ENCODE measurements at regions not wholly inside any gene's neighbourhood (a gene's known extent, or its start where the extent isn't known, plus 50 kb on each side); places are given as distances from the start of the nearest gene placed in this dataset.
A peak's percentile ranks its signal among the peaks of the same experiment; 100 is the strongest.
"Not testable (repeated sequence)": the region's sequence is repeated elsewhere in the genome, so short reads cannot be mapped to it uniquely, and the experiment has no call there.

DNA sequence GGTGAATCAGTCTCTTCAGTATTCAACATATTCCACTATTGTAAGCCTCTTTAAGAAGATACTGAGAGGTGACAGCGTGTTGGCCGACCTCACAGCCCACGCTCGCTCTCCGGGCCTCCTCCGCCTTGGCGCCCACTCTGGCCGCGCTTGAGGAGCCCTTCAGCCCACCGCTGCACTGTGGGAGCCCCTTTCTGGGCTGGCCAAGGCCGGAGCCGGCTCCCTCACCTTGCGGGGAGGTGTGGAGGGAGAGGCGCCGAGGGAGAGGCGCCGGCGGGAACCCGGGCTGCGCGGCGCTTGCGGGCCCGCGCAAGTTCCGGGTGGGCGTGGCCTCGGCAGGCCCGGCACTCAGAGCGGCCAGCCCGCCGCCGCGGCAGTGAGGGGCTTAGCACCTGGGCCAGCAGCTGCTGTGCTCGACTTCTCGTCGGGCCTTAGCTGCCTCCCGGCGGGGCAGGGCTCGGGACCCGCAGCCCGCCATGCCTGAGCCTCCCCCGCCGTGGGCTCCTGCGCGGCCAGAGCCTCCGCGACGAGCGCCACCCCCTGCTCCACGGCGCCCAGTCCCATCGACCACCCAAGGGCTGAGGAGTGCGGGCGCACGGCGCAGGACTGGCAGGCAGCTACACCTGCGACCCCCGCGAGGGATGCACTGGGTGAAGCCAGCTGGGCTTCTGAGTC, 306.4 kb downstream of the SEMA3D start:
- FAIRE-seq; DNase-seq (ENCODE audit: insufficient read length, low spot score): not testable (repeated sequence)

DNA sequence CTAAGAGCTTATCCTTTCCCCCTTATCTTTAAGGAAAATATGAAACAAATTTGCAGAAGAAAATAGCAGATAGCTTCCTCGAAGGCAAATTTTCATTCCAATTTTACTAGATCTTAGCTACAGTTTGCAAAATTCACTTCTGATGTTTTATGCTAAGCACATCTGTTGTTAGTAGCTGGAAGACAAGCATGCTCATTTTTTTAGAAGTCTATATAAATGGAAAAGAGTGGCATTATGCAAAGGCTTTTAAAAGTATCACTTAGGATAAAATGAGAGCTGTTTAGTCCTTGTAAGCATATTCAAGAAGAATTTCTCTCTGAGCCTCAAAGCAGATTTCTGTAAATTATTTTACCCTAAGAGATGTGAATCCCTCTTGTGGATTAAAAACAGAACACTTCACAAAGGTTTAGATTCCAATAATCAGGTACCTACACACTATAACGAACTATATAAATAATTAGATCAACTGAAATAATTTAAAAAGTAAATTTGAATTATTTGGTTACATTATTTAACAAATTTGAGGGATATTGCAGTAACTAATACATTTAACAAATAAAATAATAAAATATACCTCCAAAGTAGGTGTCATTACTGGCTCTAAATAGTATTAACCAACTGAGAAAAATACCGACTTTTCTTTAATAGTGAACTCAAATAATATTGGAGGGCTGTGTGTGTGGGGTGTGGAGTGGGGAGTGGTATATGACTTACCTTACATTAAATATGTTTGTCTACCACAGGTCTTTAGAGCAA, 307.1 kb downstream of the SEMA3D start:
- FAIRE-seq = no peak
- DNase-seq (ENCODE audit: insufficient read length, low spot score) = no peak

DNA sequence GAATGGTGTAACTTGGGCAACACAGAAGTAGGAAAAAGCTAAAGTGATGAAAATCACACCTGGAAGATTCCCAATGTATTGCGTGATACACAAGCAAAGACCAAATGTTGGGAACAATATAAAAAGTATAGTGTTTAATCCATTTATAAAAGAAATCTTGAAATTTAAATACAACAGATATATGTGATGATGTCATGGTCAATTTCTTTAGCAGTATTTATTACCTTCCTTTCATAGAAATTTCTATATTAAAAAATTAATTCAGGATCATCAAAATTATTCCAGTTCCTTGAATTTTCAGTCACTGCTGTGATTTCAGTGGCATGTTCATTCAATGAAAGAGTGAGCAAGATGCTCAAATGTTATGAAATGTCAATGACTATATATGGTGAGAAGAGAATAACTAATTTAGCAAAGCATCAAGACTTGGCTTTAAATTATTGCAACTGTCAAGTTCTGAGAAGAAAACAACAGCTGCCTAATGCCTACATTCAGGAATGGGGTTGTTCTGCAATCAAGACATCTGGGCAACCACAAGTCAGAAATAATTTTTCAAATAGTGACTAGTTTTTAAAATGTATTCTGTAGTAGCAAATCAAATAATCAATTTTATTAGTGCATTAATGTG, 308.8 kb downstream of the SEMA3D start:
- DNase-seq (ENCODE audit: insufficient read length, low spot score) = no peak
- FAIRE-seq = no peak

DNA sequence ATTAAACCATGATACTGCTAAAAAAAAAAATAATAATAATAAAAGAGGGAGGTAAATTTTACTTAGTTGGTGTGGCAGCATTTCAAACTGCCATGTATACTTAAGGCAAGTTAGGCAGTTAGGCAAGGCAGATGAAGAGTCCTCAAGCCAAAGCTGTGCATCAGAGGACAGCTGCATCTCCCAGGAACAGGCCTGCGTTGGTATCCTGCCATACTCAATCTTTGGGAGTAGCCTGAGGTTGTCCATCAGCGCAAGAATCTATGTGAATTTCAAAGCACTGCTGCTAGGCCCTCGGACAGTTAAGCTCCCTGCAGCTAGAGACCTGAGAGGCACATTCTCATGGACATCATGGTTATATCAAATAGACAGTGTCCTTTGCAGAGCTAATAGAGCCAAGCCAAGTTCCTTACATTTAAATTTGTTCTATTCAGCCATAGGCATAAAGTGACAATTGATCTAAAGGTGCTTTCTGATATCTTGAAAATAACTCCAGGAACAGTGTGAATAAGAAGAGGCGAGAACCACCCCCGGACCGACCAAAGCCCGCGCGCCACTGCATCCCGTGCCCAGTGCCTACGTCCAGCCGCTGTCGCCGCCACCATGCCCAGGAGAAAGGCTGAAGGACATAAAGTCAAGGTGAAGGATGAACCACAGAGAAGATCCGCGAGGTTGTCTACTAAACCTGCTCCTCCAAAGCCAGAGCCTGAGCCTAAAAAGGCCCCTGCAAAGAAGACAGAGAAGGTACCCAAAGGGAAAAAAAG, 310.6 kb downstream of the SEMA3D start:
- FAIRE-seq = no peak
- no peak for DNase-seq (ENCODE audit: insufficient read length, low spot score)

DNA sequence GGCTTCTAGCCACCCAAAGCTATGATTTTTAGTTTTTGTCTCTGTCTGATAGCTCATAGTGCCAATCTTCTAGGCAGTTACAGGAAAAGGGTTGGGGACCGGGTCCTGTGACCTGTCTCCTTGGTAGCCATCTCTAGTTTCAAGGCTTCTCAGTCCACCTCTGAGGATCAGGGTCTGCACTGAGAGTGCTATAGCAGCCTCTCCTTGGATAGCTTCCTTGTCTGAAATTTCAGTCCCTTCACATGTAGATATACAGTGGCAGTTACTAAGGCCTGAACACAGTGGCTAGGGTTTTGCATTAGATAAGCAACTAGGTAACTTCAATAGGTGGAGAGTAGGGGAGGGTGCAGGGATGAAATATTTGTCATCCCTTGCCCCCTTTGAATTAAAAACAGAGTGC, 321.3 kb downstream of the SEMA3D start:
- no peak for FAIRE-seq
- no peak for DNase-seq (ENCODE audit: insufficient read length, low spot score)

DNA sequence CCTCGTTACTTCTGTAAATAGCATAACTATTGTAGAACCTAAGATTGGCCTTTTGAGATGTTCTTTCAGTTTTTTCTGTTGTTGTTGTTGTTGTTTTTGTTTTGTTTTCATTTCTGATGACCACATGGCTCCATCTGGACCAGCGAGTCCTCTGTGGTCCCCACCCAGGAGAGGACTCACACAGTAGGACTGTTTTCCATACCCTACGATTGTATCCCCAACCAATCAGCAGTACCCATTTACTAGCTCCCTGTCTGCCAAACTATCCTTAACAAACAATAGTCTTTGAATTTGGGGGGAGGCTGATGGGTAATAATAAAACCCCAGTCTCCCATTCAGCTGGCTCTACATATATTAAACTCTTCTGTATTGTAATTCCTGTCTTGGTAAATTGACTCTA, 329.5 kb downstream of the SEMA3D start:
- DNase-seq (ENCODE audit: insufficient read length, low spot score) (no peak), FAIRE-seq (no peak)

DNA sequence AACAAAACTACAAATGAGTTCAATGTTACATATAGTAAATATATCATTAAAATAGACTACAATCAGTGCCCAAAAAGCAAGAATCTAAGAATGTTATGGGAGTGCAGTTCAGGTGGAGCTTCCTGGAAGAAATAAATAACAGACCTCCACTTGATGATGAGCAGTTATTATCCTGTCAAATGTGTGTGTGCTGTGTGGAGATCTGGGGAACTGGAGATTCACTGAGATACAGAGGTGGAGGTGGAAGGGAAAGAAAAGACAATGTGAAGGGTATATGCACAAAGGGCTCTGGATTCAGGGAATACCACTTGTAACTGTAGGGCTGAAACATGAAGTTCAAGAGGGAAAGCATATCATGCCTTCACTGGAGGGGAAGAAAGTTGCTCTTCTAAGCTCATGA, 331.1 kb downstream of the SEMA3D start:
- FAIRE-seq = no peak
- no peak for DNase-seq (ENCODE audit: insufficient read length, low spot score)

DNA sequence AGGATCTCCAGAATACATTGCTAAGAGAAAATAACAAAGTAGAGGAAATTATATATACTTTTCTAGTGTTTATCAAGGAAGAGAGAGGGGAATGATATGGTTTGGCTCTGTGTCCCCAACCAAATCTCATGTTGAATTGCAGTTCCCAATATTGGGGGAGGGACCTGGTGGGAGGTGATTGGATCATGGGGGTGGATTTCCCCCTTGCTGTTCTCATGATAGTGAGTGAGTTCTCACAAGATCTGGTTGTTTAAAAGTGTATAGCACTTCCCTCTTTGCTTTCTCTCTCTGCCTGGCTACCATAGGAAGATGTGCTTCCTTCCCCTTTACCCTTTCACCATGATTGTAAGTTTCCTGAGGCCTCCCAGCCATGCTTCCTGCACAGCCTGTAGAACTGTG, 337.9 kb downstream of the SEMA3D start:
- not testable (repeated sequence) for FAIRE-seq; DNase-seq (ENCODE audit: insufficient read length, low spot score)

DNA sequence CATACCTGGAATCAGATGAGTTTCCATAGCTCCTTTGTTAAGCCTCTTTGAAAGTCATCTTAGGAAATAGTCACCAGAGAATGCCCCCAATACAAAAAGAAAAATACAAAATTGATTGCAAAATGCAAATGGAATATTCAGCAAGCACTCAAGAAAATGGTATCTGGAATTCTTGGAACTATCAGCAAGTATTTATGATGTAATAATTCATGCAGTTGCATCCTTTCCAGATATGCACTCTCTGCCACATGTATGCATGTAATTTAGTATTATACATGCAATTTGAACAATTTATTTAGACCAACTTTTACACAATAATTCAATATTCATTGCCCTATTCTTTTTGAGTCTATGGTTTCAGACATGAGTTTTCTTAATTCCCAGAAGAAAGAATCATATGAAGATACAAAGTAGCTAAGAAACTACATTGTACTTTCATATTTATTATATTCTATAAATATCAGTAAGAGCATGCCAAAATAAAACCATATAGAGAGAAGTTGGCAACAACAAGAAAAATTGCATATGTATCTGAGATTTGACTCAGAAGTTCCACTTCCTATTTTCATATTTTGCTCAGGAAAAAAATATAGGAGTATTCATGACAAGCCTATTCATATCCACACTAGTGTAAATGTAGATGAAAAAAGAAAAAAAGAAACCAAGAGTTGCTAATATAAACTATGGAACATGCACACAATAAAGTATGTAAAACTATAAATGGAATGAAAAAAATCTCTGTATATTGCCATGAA, 338.5 kb downstream of the SEMA3D start:
- DNase-seq (ENCODE audit: insufficient read length, low spot score) (no peak), FAIRE-seq (no peak)

DNA sequence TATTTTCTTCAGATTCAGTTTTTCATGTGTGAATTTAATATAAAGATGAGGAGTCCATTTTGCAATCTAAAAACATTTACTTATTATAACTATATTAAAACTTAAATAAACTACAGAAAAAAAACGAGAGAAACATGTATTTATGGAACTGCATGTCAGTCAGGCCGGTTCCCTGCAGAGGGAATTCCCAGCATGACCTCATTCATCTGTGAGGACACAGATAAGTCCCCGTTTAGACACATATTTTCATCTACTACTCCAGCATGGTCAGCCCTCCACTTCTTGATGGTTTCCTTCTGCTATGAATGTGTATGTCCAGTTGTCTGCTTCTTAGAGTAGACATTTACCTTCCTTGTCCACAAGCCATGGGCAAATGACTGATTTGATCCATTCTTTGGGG, 339.1 kb downstream of the SEMA3D start:
- FAIRE-seq = no peak
- no peak for DNase-seq (ENCODE audit: insufficient read length, low spot score)

DNA sequence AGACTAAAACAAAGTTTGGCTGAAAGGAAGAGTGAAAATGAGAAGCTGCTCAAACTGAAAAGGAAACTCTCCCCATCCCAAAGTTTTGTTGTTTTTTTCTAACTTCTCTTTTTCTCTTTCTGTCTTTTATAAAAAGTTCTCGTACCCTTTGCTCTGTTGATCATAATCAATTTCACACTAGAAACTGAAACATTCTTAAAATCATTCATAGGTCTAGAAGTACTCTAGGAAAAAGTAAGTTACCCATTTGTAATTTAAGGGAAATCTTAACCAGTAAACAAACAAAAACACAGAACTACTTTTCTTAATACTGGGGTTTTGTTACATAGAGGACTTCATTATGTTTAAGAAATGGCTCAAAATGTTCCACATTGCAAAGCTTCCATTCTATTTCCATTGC, 339.8 kb downstream of the SEMA3D start:
- DNase-seq (ENCODE audit: insufficient read length, low spot score) (no peak), FAIRE-seq (no peak)

DNA sequence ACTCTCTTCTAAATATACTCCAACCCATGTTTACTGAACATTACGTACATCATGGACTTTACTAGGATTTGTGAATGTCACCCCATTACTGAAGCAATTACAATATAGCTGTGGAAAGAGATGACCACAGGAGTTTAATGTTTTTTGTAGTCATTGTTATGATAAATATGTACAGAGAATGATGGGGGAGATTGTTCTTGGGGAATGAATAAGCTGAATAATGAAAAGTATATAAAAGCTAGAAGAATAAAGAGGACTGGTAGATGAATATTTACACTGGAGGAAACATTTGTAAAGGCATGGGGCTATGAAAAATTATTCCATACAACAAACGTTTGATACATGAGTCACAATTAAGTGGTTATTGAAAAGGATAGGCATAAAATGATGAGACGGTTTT, 340.9 kb downstream of the SEMA3D start:
- DNase-seq (ENCODE audit: insufficient read length, low spot score) = no peak
- no peak for FAIRE-seq

DNA sequence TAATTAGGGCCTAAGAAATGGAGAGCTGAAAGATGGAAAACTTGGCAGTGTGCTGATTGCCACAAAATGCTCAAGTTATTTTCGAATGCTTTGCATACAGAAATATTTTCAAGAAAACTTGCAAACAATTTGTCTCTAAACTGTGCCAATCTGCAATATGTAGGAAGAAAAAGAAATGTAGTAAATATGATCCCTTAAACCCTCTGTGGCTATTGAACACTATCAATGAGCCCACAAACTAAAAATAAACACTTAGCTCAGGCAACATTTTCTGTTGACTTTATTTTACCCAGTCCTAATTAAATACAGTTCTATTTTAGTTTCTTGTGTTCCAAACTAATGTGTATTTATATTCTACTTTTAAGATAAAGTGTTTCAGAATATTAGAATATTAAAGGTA, 342.1 kb downstream of the SEMA3D start:
- DNase-seq (ENCODE audit: insufficient read length, low spot score) (no peak), FAIRE-seq (no peak)

DNA sequence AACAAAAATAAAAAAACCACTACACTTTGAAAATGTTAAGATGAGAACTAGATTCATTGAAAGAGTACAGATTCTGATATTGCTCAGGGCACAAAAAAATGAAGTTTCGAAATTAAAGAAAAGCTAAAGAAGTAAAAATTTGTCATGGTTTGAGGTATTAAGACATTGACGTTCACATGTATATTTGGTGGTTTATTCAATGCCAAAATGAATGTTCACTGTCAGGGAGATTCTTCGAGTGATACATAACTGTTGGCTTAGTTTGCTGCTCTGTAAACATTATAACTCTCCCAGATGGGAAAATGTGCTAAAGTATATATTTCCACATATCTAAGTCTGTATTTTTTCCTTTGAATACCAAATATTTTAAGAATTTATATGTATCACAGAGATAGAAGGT, 345.0 kb downstream of the SEMA3D start:
- DNase-seq (ENCODE audit: insufficient read length, low spot score) = no peak
- FAIRE-seq = no peak

DNA sequence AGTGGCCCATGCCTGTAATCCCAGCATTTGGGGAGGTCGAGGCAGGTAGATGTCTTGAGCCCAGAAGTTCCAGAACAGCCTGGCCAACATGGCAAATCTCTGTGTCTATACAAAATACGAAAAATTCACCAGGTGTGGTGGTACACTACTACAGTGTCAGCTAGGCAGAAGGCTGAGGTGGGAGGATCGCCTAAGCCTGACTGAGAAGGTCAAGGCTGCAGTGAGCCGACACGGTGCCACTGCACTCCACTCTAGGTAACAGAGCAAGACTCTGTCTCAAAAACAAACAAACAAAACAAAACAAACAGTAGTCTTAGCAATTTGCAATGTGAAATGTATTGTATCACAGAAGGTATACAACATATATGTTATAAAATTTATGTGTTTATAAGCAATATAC, 348.0 kb downstream of the SEMA3D start:
- no peak for FAIRE-seq

DNA sequence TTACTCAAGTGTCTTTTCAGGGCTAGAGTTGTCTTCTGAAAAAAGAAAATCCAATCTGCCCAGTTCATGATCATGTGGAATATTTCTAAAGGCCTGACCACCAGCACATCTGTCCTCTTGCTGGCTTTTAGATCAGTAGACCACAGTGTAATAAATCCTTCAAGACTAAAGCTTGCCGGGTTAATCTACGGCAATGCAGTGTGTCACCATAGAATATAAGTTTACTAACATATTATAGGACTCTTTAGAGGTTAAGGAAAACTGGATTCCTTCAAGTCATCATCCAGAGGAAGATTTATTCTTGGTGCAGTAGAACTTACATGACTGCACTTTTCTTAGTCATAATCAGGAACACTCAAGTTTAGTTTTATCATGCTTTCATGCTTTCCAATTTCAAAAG, 349.5 kb downstream of the SEMA3D start:
- DNase-seq (ENCODE audit: insufficient read length, low spot score) (peak; percentile 2), FAIRE-seq (no peak)

More for the DNA sequence above, 348.0 kb downstream of the SEMA3D start:
- no peak for DNase-seq (ENCODE audit: insufficient read length, low spot score)

DNA sequence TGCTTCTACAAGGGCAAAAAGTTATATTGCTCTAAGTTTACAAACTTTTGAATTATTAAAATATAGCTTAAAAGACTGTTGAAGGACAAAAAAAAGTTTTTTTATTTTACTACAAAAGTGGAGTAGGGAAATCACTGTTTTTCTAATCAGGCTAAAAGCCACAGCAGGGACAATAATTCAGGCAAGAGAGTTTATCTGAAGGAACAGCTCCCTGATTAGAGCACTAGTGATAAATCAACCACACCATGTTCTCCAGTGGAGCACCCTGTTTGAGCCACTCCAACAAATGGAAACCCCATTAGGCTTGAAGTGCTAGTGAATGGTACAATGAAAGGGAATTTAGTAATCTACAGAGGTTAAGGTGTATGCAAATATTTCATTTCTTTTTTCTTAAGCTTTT, 357.1 kb downstream of the SEMA3D start:
- DNase-seq (ENCODE audit: insufficient read length, low spot score) = no peak
- no peak for FAIRE-seq

DNA sequence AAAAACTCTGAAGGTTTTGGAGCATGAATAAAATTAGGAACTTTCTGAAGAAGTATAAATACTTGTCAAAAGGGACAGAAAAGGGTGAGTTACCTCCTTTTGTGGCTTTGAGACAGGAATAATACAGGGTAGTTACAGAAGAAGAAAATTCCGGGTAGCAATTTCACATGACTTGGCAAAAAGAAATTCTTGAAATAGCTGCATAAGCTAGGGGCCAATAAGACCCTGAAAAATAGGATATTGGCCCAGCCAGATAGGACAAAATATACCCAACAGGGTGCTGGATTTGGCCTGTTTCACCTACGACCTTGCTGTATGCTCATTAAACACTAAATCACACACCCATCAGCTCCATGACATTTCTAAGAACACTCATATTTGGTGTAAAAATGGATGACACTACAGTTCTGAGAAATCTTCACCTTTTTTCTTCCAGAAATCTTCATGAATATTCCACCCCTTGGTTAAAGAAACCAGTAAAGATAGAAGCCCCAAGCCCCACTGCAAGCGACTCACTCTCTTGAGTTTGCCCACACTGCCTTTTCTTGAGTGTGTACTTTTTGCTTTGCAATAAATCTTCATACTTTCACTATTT, 362.7 kb downstream of the SEMA3D start:
- FAIRE-seq (no peak), DNase-seq (ENCODE audit: insufficient read length, low spot score) (no peak)

DNA sequence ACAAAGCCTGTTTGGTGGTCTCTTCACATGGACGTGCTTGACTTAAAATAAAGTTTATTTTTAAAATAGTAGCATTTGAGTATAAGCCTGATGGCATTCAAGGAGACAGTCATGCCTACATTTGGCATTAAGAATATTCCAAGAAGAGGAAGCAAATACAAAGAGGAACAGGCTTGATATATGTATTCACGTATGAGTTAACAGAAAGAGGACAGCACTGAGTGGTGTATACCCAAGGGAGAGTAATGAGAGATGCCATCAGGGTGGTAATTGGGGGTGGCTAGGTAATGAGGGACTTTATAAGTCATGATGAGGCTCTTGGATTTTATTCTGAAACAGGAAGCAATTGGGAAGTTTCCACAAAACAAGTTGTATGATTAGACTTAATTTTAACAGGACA, 363.3 kb downstream of the SEMA3D start:
- DNase-seq (ENCODE audit: insufficient read length, low spot score) = no peak
- no peak for FAIRE-seq

DNA sequence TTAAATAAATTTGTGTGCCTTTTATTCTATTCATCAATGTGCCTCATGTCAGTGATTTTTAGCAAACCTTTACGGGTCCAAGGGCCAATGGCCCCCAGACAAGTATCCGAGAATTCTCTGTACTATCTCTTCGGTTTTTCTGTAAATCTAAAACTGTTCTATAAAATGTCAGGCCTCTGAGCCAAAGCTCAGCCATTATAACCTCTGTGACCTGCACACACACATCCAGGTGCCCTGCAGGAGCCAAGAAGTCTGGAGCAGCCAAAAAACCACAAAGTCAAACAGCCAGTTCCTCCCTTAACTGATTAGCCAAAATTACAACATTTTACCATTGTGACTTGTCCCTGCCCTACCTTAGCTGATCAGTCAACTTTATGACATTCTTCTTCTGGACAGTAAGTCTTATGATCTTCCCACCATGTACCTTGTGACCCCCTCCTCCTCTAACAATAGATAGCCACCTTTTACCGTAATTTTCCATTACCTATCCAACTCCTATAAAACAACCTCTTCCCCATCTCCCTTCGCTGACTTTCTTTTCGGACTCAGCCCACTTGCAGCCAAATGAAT, 363.8 kb downstream of the SEMA3D start:
- DNase-seq (ENCODE audit: insufficient read length, low spot score) (no peak), FAIRE-seq (no peak)

Data from HTR-8/SVneo (cell line).